Sciatic nerve (tissue), 2 donors: ENCODE measurements at regions not wholly inside any gene's neighbourhood (a gene's known extent, or its start where the extent isn't known, plus 50 kb on each side); places are given as distances from the start of the nearest gene placed in this dataset.
"Not testable (repeated sequence)": the region's sequence is repeated elsewhere in the genome, so short reads cannot be mapped to it uniquely, and the experiment has no call there.

Experiments used
- ATAC-seq: fragments of 200-7000 bp; cut with Tn5 transposase; one replicate; pipeline ENCODE4 v1.9.1; 2020; ENCODE audit warnings: mild to moderate bottlenecking, moderate library complexity
- DNase-seq: peaks from one replicate; pipeline ENCODE4 v3.0.0-alpha.2; 2020; ENCODE audit warnings: low spot score
- intact Hi-C: fragments of 100-400 bp; cut with DNase I; formaldehyde crosslinking; loops from one replicate; pipeline ENCODE4 v1.14.2; 2022
- donor health status: DM: no; HTN: no; CAD: no.
- donor health status: DM: no; HTN: no; CAD: no.

DNA sequence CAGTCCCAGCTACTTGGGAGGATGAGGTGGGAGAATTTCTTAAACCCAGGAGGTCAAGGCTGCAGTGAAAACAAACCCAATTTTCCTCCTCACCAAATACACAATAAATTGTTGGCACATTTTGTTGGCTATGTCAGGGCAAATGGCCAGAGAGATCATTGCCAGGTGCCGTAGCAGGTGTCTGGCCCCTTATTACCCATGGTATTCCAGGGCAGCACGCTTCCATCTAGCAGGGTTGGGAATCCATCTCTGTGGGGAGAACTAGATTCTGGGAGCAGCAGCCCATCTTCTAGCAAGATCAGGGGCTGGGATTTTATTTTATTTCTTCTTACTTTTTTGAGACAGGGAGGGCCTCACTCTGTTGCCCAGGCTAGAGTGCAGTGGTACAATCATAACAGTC, 266.1 kb upstream of the TBL1XR1 start:
- intact Hi-C loops, ATAC-seq, DNase-seq: not testable (repeated sequence)

GRCh38 chr3:177463863-177464262, 266.6 kb upstream of the TBL1XR1 start:
- ATAC-seq, result no peak
- intact Hi-C loops, result no loop called here
- no peak for DNase-seq

GRCh38 chr3:177464392-177465256, 267.3 kb upstream of the TBL1XR1 start:
- intact Hi-C loops, result no loop called here
- DNase-seq (no peak), ATAC-seq (peak; percentile 65)

DNA sequence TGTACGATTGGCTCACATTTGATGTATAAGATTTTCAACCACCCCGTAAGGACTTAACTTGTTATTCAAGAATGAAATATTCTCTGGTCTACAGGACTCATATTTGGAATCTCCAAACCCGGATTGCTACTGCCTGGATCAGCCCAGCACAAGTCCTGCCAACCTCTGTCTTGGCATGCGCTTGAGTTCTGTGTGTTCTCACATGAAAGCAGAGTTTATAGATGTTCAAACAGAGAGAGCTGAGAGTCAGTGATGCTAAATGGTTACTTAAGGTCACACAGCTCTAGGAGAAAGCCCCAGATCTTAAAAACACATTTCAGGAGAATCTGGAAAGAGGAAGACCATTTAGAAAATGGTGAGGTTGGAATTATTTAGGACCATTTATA, 268.0 kb upstream of the TBL1XR1 start:
- intact Hi-C loops, result no loop called here
- ATAC-seq (peak; percentile 81), DNase-seq (no peak)

DNA sequence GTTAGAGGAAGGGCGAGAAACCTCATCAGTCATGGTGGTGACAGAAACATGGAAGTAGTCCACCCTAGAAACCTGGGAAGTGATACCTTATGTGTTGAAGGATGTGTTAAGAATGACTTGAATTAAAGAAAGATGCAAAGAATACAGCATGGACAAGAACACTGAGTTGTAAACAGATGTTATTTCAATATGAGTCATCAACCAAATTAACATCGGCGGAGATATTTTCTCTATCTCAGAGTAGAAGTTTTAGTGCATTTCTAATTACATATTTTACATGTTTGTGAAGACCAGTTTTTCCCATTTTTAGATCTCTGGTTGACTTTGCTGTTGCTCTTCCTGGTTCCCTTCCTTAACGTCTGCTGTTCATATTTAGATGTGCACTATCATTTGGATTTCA, 268.8 kb upstream of the TBL1XR1 start:
- intact Hi-C loops, result no loop called here
- ATAC-seq (no peak), DNase-seq (no peak)

GRCh38 chr3:177466622-177467021, 269.3 kb upstream of the TBL1XR1 start:
- intact Hi-C loops, DNase-seq, ATAC-seq: not testable (repeated sequence)

GRCh38 chr3:177467247-177467985, 270.1 kb upstream of the TBL1XR1 start:
- DNase-seq (no peak), ATAC-seq (no peak)
- intact Hi-C loops, result no loop called here

GRCh38 chr3:177468331-177468730, 271.0 kb upstream of the TBL1XR1 start:
- intact Hi-C loops, result no loop called here
- ATAC-seq, result no peak

GRCh38 chr3:177468816-177469215, 271.5 kb upstream of the TBL1XR1 start:
- peak; percentile 15 for ATAC-seq
- intact Hi-C loops, result no loop called here
- DNase-seq, result no peak

More at GRCh38 chr3:177468331-177468730, 271.0 kb upstream of the TBL1XR1 start:
- no peak for DNase-seq

DNA sequence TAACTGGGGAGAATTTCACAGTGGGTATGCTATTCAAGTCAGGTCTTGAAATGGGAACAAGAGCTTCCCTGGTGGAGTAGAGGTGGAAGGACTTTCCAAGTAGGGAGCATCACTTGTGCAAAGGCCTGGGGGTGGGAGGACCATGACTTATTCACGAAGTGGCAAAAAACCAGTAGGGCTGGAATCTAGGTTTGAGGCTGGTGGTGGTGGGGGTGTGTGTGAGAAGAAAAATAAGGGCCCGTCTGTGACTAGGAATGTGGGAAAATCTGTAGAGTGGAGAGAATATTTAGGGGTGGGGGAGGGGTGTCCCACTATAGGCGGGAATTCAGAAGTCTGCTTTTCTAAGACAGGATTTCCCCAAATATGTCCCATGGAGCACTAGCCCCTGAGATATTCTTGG, 271.9 kb upstream of the TBL1XR1 start:
- ATAC-seq (no peak), DNase-seq (no peak)
- intact Hi-C loops, result no loop called here

- ATAC-seq (no peak), DNase-seq (no peak)
- intact Hi-C loops, result no loop called here
These were observed 273.1 kb upstream of the TBL1XR1 start for GRCh38 chr3:177470197-177470941.

GRCh38 chr3:177471733-177472480, 274.6 kb upstream of the TBL1XR1 start:
- DNase-seq (no peak), ATAC-seq (no peak)
- intact Hi-C loops, result no loop called here

- DNase-seq, result no peak
- peak; percentile 25 for ATAC-seq
- intact Hi-C loops, result no loop called here
These were observed 275.9 kb upstream of the TBL1XR1 start for GRCh38 chr3:177473184-177473583.

DNA sequence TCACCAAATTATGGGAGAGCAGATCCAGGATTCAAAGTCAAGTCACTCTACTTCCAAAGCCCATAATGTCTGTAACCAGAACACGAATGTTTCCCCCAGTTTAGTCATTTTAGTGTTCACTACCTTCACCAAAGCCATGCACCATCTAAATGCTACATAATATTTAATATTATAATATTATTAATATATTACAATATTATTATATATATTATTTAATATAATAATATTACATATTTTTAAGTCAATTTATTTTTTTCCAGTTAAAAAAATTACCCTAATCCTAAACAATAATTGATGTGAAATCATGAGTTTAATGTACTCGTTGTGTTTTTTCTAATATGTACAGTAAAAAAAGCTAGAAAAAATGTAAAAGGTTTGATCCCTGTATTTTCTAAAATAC, 276.6 kb upstream of the TBL1XR1 start:
- ATAC-seq, result no peak

GRCh38 chr3:177474652-177475355, 277.5 kb upstream of the TBL1XR1 start:
- intact Hi-C loops, result no loop called here

More for the DNA sequence above, 276.6 kb upstream of the TBL1XR1 start:
- DNase-seq, result no peak
- intact Hi-C loops, result no loop called here

DNA sequence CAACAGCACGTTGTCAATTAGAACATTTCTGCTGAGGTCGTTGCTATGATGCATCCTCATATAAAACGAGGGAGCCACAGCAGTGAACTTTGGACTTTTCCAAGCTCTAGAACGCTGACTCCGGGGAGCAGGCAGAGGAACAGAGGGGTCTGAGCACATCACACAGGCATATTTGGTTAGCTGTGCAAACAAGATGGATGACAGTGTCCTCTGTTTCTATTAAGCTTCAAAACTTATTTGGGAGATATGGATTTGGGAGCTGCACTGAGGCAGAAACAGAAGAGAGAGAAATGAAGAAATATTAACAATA, 278.0 kb upstream of the TBL1XR1 start:
- intact Hi-C loops, result no loop called here
- DNase-seq (no peak), ATAC-seq (no peak)

More at GRCh38 chr3:177474652-177475355, 277.5 kb upstream of the TBL1XR1 start:
- ATAC-seq, result no peak
- no peak for DNase-seq

DNA sequence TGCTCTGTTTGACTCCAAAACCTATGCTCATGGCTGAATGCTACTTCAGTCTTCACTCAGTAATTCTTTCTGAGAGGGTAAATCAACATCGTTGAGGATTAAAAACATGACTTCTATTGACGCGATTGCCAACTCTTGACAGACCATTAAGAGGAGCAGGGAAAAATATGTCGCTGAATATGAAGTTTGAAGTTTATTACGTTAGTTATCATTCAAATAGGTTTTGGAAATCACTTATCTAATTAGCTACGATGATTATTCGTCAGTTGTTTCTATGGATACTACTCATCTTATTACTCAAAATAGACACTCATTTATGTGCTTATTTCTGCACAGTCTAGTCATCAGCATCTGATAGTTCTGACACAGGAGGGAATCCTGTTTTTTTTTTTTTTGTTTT, 279.2 kb upstream of the TBL1XR1 start:
- DNase-seq (no peak), ATAC-seq (no peak)
- intact Hi-C loops, result no loop called here

GRCh38 chr3:177476921-177477435, 279.7 kb upstream of the TBL1XR1 start:
- ATAC-seq, result no peak
- intact Hi-C loops, result no loop called here
- no peak for DNase-seq
